HG03039 (cell line): ENCODE measurements at regions not wholly inside any gene's neighbourhood (a gene's known extent, or its start where the extent isn't known, plus 50 kb on each side); places are given as distances from the start of the nearest gene placed in this dataset.

Experiments
- ATAC-seq: cut with Tn5 transposase; IDR thresholded peaks from one replicate; pipeline ENCODE4 v1.9.1; 2021; ENCODE audit warnings: mild to moderate bottlenecking, moderate library complexity; ENCODE audit not compliant: unreplicated experiment

DNA sequence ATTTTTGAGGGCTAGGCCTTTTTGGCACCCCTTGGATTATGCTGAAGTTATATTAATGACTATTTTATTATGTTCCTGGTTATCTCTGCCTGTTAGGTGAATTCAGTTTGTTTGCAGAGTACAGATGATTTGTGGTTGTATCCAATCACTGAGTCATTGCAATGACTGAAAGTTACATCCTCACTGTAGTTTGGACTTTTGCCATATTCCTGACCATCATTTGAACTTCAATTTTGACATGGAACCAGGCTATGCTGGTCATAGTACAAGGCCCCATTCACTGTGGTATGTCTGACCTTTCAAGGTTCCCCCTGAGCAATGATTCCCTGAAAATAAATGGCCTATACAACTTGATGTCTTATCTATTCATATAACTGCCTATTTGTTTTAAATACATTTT, 621.0 kb downstream of the CCER1 start:
- no peak for ATAC-seq

DNA sequence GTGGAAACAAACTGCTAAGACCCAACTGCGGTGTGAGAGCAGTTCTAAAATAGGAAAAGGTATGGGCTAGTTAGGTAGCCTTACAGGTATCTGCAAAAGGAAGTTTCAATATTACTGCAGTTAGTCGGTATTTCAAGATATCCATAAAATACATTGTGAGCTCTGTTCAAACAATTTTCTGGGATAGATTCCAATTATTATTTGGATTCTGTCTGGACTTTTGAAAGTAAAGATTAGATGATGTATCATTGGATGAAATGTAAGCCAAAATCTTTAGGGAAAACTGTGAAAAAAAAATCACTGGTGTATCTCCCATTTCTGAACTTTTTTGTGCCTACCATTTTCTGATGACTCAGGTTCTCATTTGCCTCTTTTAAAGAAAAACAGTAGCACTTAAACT, 621.6 kb downstream of the CCER1 start:
- no peak for ATAC-seq

DNA sequence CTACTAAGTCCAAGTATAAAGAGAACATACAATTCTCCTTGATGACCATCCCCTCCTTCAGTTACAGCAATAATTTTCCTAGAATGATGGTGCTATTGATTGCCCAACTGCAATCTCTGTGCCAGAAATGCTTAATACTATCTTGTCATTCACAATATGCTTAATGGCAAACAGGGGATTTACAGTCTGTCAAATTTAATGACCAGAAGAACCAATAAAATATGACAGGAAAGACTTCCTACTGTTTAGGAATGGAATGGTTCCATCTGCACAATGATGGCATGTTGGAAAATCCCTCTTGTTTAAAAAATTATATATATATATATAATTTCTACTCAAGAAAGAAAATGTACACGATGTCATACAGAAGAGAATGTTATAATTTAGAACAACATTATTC, 623.2 kb downstream of the CCER1 start:
- no peak for ATAC-seq

- ATAC-seq: no peak
These were observed 622.6 kb upstream of the ATP2B1 start for GRCh38 chr12:90331262-90331661.

DNA sequence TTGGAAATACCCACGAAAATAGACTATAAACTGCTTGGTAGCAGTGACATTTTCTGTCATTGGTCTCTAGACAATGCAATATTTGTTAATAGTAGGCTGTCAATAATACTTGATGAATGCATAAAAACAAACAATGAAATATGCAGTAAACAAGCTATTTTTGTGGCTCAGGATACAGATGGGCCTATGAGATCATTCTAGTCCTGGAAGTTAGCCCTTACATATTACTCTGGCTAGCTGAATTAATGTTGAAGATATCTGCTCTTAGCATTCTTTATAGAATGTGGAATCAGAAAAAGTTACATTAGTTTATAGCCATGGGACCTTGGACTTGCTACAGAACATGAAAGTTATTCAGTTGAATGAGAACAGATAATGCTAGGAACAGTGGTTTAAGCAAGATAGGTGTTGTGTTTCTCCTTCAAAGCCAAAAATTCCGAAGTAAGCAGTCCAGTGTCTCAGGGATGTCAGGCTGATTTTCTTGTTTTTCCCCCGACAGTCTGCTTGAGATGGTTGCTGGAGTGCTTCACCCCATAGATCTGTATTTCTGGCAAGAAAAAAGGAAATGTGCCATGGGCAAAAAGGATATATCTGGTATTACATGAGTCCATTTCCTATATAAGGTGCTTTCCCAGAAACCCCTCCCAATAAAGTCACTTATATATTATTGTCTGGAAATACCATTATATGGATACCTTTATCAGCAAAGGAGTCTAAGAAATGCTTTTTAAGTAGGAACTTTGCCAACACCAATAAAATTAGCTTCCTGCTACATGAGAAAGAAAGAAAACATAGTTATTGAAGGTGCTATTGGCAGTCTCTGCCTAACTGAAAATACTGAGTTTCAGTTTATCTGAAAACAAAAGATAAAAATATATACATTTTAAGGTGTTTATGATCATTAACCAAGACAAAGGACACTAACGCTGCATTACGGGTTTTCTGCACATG, 619.4 kb upstream of the ATP2B1 start:
- no peak for ATAC-seq

- ATAC-seq: no peak
These were observed 614.6 kb upstream of the ATP2B1 start for GRCh38 chr12:90323217-90323616.

- no peak for ATAC-seq
These were observed 613.4 kb upstream of the ATP2B1 start for GRCh38 chr12:90322006-90322405.

DNA sequence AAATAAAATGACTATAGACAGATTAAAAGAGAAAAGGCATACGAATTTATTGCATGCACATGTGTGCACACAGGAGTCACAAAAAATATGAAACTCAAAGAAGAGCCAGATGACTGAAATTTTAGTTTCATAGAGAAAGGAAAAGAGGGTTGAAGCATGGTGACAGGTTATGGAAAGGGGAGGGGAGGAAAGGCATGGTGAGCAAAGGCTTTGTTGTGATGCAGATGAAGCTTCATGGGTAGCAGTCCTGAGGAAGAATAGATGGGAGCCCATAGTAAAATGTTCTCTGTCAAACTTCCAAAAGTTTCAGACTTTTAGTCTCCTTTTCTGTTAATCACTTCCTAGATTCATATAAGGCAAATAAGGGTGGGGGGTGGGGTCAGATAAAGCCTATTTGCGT, 612.7 kb upstream of the ATP2B1 start:
- no peak for ATAC-seq

DNA sequence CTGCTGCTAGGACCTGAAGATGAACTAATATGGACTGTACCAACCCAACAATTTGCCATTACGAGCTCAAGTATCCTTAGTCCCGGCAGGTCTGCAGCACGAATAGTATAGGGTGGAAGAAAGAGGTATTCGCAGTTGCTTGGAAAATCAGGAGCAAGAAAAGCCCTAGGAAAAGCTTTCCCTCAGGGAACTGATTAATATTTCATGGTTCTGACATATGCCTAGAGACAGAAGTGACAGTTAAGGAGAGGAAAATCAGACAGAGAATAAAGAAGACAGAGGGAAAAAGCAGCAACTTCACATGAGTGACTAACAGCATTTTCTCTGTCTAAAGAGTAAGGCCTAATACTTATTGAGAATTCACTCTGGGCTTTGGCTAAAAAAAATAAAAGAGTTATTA, 602.9 kb upstream of the ATP2B1 start:
- no peak for ATAC-seq

- ATAC-seq: no peak
These were observed 596.7 kb upstream of the ATP2B1 start for GRCh38 chr12:90305379-90305778.

- ATAC-seq: no peak
These were observed 595.6 kb upstream of the ATP2B1 start for GRCh38 chr12:90304231-90304630.

- no peak for ATAC-seq
These were observed 595.1 kb upstream of the ATP2B1 start for GRCh38 chr12:90303771-90304170.

DNA sequence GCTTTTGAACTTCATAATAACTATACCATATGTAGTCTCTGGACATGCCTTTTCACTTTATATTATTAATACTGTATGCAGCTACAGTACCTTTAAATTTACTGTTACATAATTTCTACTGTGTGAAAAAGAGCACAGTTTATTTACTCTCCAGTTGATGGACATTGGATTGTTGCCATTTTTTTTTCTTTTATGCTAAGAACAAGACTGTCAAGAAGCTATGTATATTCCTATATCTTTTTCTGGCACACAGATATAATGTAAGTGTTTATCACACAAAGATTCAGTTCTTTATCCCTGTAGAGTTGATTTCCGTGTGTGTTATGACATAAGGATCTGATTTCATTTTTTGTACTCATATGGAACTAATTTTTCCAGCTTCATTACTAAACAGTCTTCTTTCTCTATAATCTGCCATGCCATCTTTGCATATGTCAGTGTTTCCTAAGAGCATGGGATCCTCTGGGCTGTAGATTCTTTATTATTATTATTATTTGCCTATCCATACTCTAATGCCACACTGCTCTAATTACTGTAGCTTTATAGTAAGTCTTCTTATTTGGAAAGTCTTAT, 593.0 kb upstream of the ATP2B1 start:
- no peak for ATAC-seq

DNA sequence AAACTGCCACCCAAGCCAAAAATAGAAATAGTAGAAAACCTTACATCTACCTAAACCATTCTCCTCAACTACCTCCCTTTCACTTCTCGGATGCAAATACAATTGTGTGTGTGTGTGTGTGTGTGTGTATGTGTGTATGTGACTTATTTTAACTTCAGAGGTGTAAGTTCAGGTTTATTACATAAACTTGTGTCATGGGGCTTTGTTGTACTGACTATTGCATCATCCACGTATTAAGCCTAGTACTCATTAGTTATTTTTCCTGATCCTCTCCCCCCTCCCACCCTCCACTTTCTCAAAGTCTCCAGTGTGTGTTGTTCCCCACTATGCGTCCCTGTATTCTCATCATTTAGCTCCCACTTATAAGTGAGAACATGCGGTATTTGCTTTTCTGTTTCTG, 592.5 kb upstream of the ATP2B1 start:
- ATAC-seq: no peak

DNA sequence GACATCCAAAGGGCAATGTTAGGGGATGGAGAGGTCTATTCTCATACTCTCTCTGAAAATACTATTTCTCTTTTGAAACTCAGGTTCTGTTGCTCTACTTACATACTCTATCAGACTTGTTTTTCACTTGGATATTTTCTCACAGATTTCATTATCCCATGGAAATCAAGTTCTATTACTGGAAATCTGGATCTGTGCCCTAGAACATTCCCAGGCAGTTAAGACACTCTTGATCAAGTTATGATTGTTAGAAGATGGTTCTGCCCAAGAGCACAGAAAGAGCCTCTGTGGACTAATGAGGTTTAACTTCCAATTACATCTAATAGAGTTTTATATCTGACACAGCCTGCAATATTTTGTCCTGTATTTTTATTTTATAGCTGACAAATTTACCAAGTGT, 591.0 kb upstream of the ATP2B1 start:
- ATAC-seq: no peak

DNA sequence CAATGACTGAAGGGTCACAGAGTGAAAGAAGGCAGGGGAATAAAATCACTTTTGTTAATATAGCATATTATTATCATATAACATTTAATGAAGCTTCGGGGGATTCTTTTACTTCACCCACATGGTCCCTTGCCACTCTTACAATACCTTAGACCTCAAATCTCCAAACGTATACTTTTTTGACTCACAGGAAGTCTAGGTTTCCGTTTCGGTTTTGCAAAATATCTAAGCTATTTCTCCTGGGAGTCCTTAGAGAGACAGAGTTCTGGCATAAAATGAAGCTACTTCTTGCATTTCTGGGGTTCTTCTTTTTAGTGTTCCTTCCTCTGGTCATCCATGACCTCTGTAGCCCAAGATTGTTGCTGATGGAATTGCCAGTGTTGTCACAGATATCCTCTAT, 590.5 kb upstream of the ATP2B1 start:
- ATAC-seq: peak; percentile 99

DNA sequence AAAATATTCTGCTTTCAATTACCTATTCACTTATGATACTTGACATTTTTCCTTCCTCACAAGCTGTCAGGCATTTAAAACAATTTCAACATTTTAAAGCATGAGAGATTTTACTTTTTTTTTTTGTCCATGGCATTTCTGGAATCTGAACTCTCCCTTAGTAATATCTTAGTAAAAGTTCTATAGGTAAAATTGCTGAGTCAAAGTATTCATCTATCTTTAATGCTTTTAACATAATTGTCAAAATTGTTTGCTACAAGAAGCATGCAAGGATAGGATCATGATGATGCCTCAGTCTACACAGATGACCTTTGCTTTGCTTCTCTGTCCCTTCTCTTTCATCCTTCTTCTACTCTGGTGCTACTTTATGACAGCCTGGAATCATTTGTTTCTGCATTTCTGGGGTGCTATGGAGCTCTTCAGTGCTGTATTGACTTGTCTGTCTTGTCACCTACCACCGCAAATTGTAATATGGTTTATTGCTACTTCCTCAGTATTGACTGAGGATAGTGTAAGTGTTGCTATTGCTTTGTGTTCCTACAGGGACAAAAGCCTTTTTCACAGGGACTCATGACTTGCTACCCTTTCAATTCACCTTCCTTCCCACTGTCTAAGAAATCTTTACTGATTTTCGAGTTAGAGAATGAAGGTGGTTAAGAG, 589.8 kb upstream of the ATP2B1 start:
- ATAC-seq: no peak

DNA sequence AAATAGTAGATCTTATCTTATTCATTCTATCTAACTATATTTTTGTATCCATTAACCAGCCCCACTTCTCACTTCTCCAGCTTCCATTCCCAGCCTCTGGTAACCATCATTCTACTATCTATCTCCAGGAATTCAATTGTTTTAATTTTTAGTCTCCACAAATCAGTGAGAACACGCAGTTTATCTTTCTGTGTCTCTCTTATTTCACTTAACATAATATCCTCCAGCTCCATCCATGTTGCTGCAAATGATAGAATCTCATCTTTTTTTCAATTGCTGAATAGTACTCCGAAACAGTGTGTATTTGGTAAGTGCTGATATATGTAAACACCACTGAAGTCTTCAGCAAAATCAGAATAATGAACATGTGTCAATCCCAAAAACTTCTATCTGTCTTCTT, 587.2 kb upstream of the ATP2B1 start:
- ATAC-seq: no peak

DNA sequence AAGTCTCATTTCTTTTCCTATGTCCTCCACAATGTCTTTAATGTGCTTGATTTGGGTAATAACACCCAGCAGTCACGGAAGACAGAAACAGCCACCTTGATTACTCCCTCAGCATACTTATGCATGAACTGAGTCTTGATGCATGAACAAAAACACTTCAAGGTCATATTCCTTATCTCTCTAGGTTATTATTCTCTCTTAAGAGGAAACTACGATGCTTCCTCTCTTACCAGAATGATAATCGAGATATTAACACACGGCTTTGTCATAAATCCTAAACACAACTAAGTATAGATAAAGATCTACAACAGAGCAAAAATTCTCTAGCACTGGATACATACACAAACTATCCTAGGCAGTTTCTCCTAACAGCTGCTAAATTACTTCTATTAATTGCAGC, 583.5 kb upstream of the ATP2B1 start:
- ATAC-seq: no peak

GRCh38 chr12:90290980-90291975, 582.6 kb upstream of the ATP2B1 start:
- no peak for ATAC-seq

GRCh38 chr12:90287585-90287984, 578.9 kb upstream of the ATP2B1 start:
- no peak for ATAC-seq
